Epithelial cell of proximal tubule (primary cell): ENCODE measurements at regions not wholly inside any gene's neighbourhood (a gene's known extent, or its start where the extent isn't known, plus 50 kb on each side); places are given as distances from the start of the nearest gene placed in this dataset.
"Not testable (repeated sequence)": the region's sequence is repeated elsewhere in the genome, so short reads cannot be mapped to it uniquely, and the experiment has no call there.

Experiments used
- DNase-seq: peaks from one replicate; pipeline ENCODE4 v3.0.0-alpha.2; 2011; ENCODE audit warnings: low read depth
- H3K4me3 ChIP-seq: 2 replicates; pipeline ENCODE4 v1.5.1; 2011; ENCODE audit warnings: low read depth, mild to moderate bottlenecking, low read length
- CTCF ChIP-seq: conservative IDR thresholded peaks from 2 replicates; pipeline ENCODE4 v1.5.1; 2012; ENCODE audit warnings: low read depth, mild to moderate bottlenecking, low read length

GRCh38 chr2:175729049-175729706 lies 272.9 kb downstream of the LNPK start:
- TF ChIP-seq CTCF, result no peak

GRCh38 chr2:175728032-175728431 lies 274.0 kb downstream of the LNPK start:
- TF ChIP-seq CTCF, result no peak
- no peak for DNase-seq
- H3K4me3 ChIP-seq, result no peak overlapping the region

More at GRCh38 chr2:175729049-175729706, 272.9 kb downstream of the LNPK start:
- DNase-seq, result no peak
- no peak overlapping the region for H3K4me3 ChIP-seq

GRCh38 chr2:175726223-175726622 lies 275.8 kb downstream of the LNPK start:
- H3K4me3 ChIP-seq, result no peak overlapping the region
- DNase-seq, result no peak
- TF ChIP-seq CTCF, result no peak

- H3K4me3 ChIP-seq, result no peak overlapping the region
- no peak for TF ChIP-seq CTCF
- DNase-seq, result no peak
Measured at GRCh38 chr2:175709248-175709647, 292.8 kb downstream of the LNPK start.

GRCh38 chr2:175707322-175707721 lies 294.7 kb downstream of the LNPK start:
- no peak for TF ChIP-seq CTCF
- H3K4me3 ChIP-seq, result no peak overlapping the region
- no peak for DNase-seq

- not testable (repeated sequence) for H3K4me3 ChIP-seq, DNase-seq
Measured at GRCh38 chr2:175704568-175704967, 297.5 kb downstream of the LNPK start.

GRCh38 chr2:175698061-175698460 lies 304.0 kb downstream of the LNPK start:
- no peak for TF ChIP-seq CTCF
- H3K4me3 ChIP-seq, result no peak overlapping the region
- peak; percentile 6 for DNase-seq
